ENCODE measurements at regions not wholly inside any gene's neighbourhood (a gene's known extent, or its start where the extent isn't known, plus 50 kb on each side); places are given as distances from the start of the nearest gene placed in this dataset.

- 72% methylated on average over 5 of the region's 5 CpGs for WGBS
- no peaks in the 10 kb centered on the region for H3K36me3 ChIP-seq (ENCODE audit: control insufficient read depth in 4 of 4, insufficient read depth in 3 of 4, low read depth in 1 of 4, low read length in 3 of 4)
- H3K27me3 ChIP-seq (ENCODE audit: control insufficient read depth in 4 of 4, insufficient read depth in 4 of 4, low read length in 3 of 4) = no peaks in the 10 kb centered on the region
- TF ChIP-seq HNF4G (IDR thresholded peaks at IDR 0.05) = no peak
- H3K9me3 ChIP-seq (ENCODE audit: control insufficient read depth in 4 of 4, low read length in 3 of 4) = no peaks in the 10 kb centered on the region
- H3K4me3 ChIP-seq (ENCODE audit: low read depth in 1 of 3, low read length in 3 of 3) = no peak overlapping the region
- H3K4me1 ChIP-seq (ENCODE audit: control insufficient read depth in 4 of 4, insufficient read depth in 4 of 4, low read length in 3 of 4) = no peaks in the 10 kb centered on the region
- no peak overlapping the region for H3K27ac ChIP-seq (ENCODE audit: low read depth in 1 of 2, low read length in 2 of 2)
- no peak for DNase-seq (ENCODE audit: low spot score)
- H3K9ac ChIP-seq (ENCODE audit: low read depth in 1 of 2, low read length in 2 of 2) = no peak overlapping the region
These were observed 102.9 kb upstream of the FSCB start for GRCh38 chr14:44609876-44610510.

DNA sequence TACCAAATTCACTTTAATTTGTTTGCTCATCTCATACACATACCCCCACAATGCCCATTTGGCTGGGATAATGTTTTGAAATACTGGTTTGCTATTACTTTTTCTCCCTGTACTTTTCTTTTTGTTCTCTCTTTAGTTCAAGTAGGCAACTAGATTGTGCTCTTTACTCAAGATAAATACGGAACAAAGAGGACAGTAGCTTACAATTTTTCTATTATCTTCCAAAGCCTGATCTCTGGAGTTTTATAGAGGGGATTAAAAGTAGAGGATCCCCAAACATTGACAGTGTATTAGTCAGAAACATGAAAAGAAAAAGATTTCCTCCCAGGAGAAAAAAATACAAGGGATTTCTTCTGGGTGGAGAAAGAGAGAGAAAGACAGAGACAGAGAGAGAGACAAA is 102.1 kb upstream of the FSCB start:
- Histone ChIP-seq H3K27ac (ENCODE audit: low read depth in 1 of 2, low read length in 2 of 2) (no peak overlapping the region), H3K27me3 (ENCODE audit: control insufficient read depth in 4 of 4, insufficient read depth in 4 of 4, low read length in 3 of 4) (no peaks in the 10 kb centered on the region), H3K4me3 (ENCODE audit: low read depth in 1 of 3, low read length in 3 of 3) (no peak overlapping the region), H3K36me3 (ENCODE audit: control insufficient read depth in 4 of 4, insufficient read depth in 3 of 4, low read depth in 1 of 4, low read length in 3 of 4) (no peaks in the 10 kb centered on the region), H3K9ac (ENCODE audit: low read depth in 1 of 2, low read length in 2 of 2) (no peak overlapping the region), H3K9me3 (ENCODE audit: control insufficient read depth in 4 of 4, low read length in 3 of 4) (no peaks in the 10 kb centered on the region), H3K4me1 (ENCODE audit: control insufficient read depth in 4 of 4, insufficient read depth in 4 of 4, low read length in 3 of 4) (no peaks in the 10 kb centered on the region)
- WGBS = 72% methylated on average over 1 of the region's 1 CpG
- no peak for DNase-seq (ENCODE audit: low spot score)
- TF ChIP-seq YY1 (IDR thresholded peaks at IDR 0.05) (no peak), MAX (IDR thresholded peaks at IDR 0.05) (no peak), ZBTB33 (IDR thresholded peaks at IDR 0.05) (no peak), EGR1 (IDR thresholded peaks at IDR 0.05; ENCODE audit: low read depth in 2 of 2) (no peak), RAD21 (IDR thresholded peaks at IDR 0.05) (no peak), FOXA1 (IDR thresholded peaks at IDR 0.05) (no peak), HNF4A (conservative IDR thresholded peaks at IDR 0.05) (no peak), JUND (IDR thresholded peaks at IDR 0.05) (no peak), FOXA2 (IDR thresholded peaks at IDR 0.05) (no peak), NR2F2 (IDR thresholded peaks at IDR 0.05) (no peak)
- TF ChIP-seq, protein P1, sequence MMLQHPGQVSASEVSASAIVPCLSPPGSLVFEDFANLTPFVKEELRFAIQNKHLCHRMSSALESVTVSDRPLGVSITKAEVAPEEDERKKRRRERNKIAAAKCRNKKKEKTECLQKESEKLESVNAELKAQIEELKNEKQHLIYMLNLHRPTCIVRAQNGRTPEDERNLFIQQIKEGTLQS (IDR thresholded peaks at IDR 0.05) = no peak
- TF ChIP-seq, protein P2, sequence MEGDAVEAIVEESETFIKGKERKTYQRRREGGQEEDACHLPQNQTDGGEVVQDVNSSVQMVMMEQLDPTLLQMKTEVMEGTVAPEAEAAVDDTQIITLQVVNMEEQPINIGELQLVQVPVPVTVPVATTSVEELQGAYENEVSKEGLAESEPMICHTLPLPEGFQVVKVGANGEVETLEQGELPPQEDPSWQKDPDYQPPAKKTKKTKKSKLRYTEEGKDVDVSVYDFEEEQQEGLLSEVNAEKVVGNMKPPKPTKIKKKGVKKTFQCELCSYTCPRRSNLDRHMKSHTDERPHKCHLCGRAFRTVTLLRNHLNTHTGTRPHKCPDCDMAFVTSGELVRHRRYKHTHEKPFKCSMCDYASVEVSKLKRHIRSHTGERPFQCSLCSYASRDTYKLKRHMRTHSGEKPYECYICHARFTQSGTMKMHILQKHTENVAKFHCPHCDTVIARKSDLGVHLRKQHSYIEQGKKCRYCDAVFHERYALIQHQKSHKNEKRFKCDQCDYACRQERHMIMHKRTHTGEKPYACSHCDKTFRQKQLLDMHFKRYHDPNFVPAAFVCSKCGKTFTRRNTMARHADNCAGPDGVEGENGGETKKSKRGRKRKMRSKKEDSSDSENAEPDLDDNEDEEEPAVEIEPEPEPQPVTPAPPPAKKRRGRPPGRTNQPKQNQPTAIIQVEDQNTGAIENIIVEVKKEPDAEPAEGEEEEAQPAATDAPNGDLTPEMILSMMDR (IDR thresholded peaks at IDR 0.05; ENCODE audit: low read depth, low read length, missing input control) = no peak
- TF ChIP-seq, protein P3, sequence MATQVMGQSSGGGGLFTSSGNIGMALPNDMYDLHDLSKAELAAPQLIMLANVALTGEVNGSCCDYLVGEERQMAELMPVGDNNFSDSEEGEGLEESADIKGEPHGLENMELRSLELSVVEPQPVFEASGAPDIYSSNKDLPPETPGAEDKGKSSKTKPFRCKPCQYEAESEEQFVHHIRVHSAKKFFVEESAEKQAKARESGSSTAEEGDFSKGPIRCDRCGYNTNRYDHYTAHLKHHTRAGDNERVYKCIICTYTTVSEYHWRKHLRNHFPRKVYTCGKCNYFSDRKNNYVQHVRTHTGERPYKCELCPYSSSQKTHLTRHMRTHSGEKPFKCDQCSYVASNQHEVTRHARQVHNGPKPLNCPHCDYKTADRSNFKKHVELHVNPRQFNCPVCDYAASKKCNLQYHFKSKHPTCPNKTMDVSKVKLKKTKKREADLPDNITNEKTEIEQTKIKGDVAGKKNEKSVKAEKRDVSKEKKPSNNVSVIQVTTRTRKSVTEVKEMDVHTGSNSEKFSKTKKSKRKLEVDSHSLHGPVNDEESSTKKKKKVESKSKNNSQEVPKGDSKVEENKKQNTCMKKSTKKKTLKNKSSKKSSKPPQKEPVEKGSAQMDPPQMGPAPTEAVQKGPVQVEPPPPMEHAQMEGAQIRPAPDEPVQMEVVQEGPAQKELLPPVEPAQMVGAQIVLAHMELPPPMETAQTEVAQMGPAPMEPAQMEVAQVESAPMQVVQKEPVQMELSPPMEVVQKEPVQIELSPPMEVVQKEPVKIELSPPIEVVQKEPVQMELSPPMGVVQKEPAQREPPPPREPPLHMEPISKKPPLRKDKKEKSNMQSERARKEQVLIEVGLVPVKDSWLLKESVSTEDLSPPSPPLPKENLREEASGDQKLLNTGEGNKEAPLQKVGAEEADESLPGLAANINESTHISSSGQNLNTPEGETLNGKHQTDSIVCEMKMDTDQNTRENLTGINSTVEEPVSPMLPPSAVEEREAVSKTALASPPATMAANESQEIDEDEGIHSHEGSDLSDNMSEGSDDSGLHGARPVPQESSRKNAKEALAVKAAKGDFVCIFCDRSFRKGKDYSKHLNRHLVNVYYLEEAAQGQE (IDR thresholded peaks at IDR 0.05) = no peak
